ENCODE measurements at regions not wholly inside any gene's neighbourhood (a gene's known extent, or its start where the extent isn't known, plus 50 kb on each side); places are given as distances from the start of the nearest gene placed in this dataset.

DNA sequence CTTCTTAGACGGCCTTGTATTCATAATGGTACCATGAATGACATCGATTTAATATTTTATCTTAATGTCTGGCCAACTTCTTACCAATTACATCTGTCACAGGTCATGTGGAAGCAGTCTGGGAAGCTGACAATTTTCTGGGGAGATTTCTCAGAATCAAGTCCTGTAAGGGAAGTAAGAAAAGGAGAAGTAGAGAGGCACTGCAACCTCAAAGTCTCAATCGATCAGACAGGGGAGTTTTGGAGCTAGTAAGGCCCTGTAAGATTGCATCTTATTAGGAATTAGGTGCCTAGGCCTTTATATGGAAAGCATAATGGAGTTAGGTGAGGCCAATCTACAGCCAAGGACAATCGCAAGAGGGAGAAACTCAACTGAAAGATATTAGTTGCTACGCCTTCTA is 694.6 kb upstream of the SORCS1 start:
- Histone ChIP-seq H3K27me3 (replicated peaks in 1 of 4; ENCODE audit: control insufficient read depth in 3 of 4, extremely low read depth in 1 of 4, insufficient read depth in 3 of 4, low read length in 3 of 4) (peaks cover 0 to 1% (median 0%) of the 10 kb centered on the region in 4 experiments; a peak in 1 of 7 replicates), H4K5ac (ENCODE audit: insufficient read length, low read depth, low read length) (peak overlapping the region; percentile 29), H2BK20ac (ENCODE audit: low read length) (no peak overlapping the region), H3K18ac (ENCODE audit: extremely low read depth, low read length) (no peak overlapping the region), H3K9ac (replicated peaks in 1 of 4; ENCODE audit: extremely low read depth in 1 of 4, low read depth in 3 of 4, low read length in 3 of 4) (no peak overlapping the region), H3K56ac (replicated peaks; ENCODE audit: insufficient read length, low read depth, low read length) (no peak overlapping the region), H2BK5ac (ENCODE audit: low read depth, low read length) (no peak overlapping the region), H3K4me3 (ENCODE audit: extremely low read depth in 1 of 4, insufficient read depth in 2 of 4, low read depth in 3 of 4, low read length in 4 of 4) (no peak overlapping the region), H4K91ac (replicated peaks; ENCODE audit: insufficient read length, low read length) (no peak overlapping the region), H2BK120ac (replicated peaks; ENCODE audit: low read depth, low read length) (no peak overlapping the region), H3K27ac (ENCODE audit: low read depth, low read length) (no peak overlapping the region), H3K4me2 (ENCODE audit: insufficient read depth in 1 of 2, low read depth in 2 of 2, low read length in 2 of 2) (no peak overlapping the region), H3K4ac (replicated peaks; ENCODE audit: insufficient read length, low read depth, low read length) (no peak overlapping the region), H3K4me1 (replicated peaks in 1 of 4; ENCODE audit: control insufficient read depth in 3 of 4, insufficient read depth in 4 of 4, low read length in 3 of 4) (peaks cover 0 to 7% (median 1%) of the 10 kb centered on the region in 4 experiments; a peak in 2 of 7 replicates), H4K20me1 (replicated peaks in 1 of 2; ENCODE audit: control insufficient read depth in 1 of 2, insufficient read depth in 2 of 2, low read length in 2 of 2) (no peaks in the 10 kb centered on the region), H4K8ac (ENCODE audit: extremely low read depth, insufficient read depth, low read length) (no peak overlapping the region), H3K79me2 (ENCODE audit: control insufficient read depth in 1 of 2, insufficient read depth in 2 of 2, low read length in 2 of 2) (no peaks in the 10 kb centered on the region), H2BK15ac (ENCODE audit: low read length) (no peak overlapping the region), H3K14ac (ENCODE audit: insufficient read length) (no peak overlapping the region), H2AFZ (ENCODE audit: low read length) (peak overlapping the region; percentile 76), H3K23me2 (ENCODE audit: low read depth, low read length) (no peaks in the 10 kb centered on the region), H2AK5ac (ENCODE audit: low read depth, low read length) (no peak overlapping the region), H3K79me1 (ENCODE audit: low read depth, low read length) (no peaks in the 10 kb centered on the region), H2BK12ac (ENCODE audit: low read depth, low read length) (0 out of 2 replicates have a peak overlapping the region, but pooled peaks have one; percentile 30), H3K9me3 (ENCODE audit: insufficient read depth in 2 of 2, low read depth in 1 of 2, low read length in 1 of 2) (no peaks in the 10 kb centered on the region), H3K23ac (ENCODE audit: insufficient read length) (no peak overlapping the region), H3K36me3 (ENCODE audit: control insufficient read depth in 2 of 4, insufficient read depth in 4 of 4, low read length in 3 of 4) (no peaks in the 10 kb centered on the region)
- FAIRE-seq, result no peak
- no peak for DNase-seq (ENCODE audit: low read depth in 1 of 2, low spot score in 2 of 2)
- 86% methylated on average over 5 of the region's 5 CpGs; no CpG with 5 or more reads in 1 of the 2 experiments for WGBS, 2 experiments (ENCODE audit: extremely low coverage in 1 of 2, insufficient coverage in 1 of 2, insufficient read length in 1 of 2, insufficient replicate concordance in 2 of 2, low coverage in 1 of 2, low lambda C conversion rate in 2 of 2, missing lambda C conversion rate in 1 of 2)
- ChIA-PET CTCF (ENCODE audit: partially characterized antibody) (no interaction called here), POLR2A (ENCODE audit: partially characterized antibody) (no interaction called here)
- no peak for TF ChIP-seq CHD2 (IDR thresholded peaks at IDR 0.05; ENCODE audit: low read length)
- TF ChIP-seq TAF7 (optimal IDR thresholded peaks at IDR 0.05; ENCODE audit: borderline replicate concordance, low read depth, low read length), result no peak
- TF ChIP-seq NRF1 (IDR thresholded peaks at IDR 0.05; ENCODE audit: low read depth, low read length), result no peak
- no peak for TF ChIP-seq CEBPB (IDR thresholded peaks at IDR 0.05; ENCODE audit: low read depth, low read length)
- no peak for TF ChIP-seq KDM4A (IDR thresholded peaks at IDR 0.05; ENCODE audit: low read depth, low read length, severe bottlenecking)
- no peak for TF ChIP-seq EGR1 (IDR thresholded peaks at IDR 0.05; ENCODE audit: borderline replicate concordance, low read depth, low read length)
- TF ChIP-seq RFX5 (IDR thresholded peaks at IDR 0.05; ENCODE audit: borderline replicate concordance, low read depth, low read length), result no peak
- TF ChIP-seq, protein P1, sequence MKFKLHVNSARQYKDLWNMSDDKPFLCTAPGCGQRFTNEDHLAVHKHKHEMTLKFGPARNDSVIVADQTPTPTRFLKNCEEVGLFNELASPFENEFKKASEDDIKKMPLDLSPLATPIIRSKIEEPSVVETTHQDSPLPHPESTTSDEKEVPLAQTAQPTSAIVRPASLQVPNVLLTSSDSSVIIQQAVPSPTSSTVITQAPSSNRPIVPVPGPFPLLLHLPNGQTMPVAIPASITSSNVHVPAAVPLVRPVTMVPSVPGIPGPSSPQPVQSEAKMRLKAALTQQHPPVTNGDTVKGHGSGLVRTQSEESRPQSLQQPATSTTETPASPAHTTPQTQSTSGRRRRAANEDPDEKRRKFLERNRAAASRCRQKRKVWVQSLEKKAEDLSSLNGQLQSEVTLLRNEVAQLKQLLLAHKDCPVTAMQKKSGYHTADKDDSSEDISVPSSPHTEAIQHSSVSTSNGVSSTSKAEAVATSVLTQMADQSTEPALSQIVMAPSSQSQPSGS (IDR thresholded peaks at IDR 0.05; ENCODE audit: low read length), result no peak
- no peak for TF ChIP-seq BRCA1 (IDR thresholded peaks at IDR 0.05; ENCODE audit: low read depth, low read length)
- no peak for TF ChIP-seq HDAC2 (IDR thresholded peaks at IDR 0.05; ENCODE audit: borderline replicate concordance in 1 of 2, low read depth in 2 of 2, low read length in 2 of 2)
- TF ChIP-seq RAD21 (IDR thresholded peaks at IDR 0.05 in 1 of 2, conservative IDR thresholded peaks at IDR 0.05 in 1 of 2; ENCODE audit: low read depth in 2 of 2, low read length in 2 of 2), result no peak
